ENCODE measurements at regions not wholly inside any gene's neighbourhood (a gene's known extent, or its start where the extent isn't known, plus 50 kb on each side); places are given as distances from the start of the nearest gene placed in this dataset.
A peak's percentile ranks its signal among the peaks of the same experiment; 100 is the strongest.

DNA sequence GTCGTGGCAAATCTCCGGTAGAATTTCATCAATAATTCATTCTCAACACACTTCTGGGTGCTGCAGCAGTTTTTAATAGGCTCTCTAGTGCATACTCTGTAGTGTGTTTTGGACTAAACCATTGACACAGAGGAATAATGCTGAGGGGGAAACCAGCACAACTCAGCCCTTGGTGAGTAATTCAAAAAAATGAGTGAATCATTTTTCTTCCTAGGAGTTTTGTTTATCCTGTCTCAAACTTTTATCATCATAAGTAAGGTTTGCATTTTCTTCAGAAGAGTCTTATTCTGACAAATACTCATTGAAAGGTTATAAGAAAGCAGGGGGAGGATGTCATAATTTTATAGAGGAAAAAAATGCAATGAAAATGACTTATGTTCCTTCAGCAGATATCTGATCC is 2542.7 kb downstream of the PCDH7 start:
- no peak for DNase-seq

DNA sequence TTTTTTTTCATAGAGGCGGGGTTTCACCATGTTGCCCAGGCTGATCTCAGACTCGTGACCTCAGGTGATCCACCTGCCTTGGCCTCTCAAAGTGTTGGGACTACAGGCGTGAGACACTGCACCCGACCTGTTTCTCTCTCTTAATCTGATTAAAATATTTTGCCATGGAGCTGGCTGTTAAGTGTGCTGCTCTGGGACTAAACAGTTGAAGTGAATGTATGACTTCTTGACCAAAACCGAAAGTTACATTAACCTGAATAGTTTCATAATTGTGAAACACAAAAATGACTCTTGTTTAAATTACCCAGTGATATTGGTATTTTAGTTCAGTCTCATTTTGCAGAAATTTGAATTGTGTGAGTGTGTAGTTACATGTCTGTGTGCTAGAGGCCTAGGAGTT is 2548.6 kb downstream of the PCDH7 start:
- DNase-seq, result no peak

DNA sequence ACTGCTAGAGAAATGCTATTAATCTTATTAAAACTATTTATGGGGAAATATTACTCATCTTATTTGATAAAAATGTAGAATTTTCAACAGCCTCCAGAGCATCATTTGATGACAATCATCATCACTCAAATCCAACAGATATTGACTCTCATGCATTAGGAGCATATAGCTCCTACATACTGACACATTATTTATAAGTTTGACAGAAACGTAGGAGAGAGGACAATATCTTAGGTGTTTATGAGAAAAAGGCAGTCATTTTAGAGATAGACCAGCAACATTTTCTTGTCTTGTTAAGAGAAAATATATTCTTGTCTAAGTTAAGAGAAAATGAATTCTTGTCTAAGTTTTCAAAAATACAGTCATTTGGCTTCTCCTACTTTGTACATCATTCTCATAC is 2550.2 kb downstream of the PCDH7 start:
- no peak for DNase-seq

DNA sequence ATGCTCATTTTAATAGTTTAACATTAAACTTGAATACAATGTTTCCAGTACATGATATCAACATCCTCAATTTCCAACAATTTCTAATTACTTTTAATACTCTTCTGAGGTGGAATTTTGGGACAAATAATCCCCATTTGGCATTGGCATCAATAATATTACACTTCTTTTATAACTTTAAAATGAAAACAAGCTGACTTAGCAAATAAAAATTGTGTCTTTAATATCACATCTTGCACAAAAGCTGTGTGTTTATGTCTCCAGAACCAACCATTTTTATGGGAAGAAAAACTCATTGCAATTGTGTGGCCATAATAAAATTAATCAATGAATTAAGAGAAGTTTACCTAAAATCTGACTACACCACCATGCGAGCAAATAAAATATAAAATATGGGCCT is 2552.6 kb downstream of the PCDH7 start:
- no peak for DNase-seq

DNA sequence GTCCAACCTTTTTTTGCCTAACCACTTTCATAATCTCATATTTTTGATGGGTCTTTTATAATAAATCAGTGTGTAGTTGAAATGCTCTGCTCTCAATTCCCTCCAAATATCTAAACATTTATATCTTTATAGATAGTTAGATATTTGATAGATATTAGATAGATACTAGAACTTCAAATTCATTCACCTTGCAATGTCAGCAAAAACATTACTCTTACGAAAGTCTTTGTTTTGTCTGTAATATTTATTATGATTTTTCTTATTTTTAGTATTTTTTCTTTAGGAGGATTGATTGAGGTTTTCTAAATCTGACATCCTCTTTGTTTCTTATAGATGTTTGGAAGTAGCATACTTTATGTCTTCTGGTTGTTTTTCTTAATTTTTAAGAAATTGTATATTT is 2563.6 kb downstream of the PCDH7 start:
- no peak for DNase-seq

DNA sequence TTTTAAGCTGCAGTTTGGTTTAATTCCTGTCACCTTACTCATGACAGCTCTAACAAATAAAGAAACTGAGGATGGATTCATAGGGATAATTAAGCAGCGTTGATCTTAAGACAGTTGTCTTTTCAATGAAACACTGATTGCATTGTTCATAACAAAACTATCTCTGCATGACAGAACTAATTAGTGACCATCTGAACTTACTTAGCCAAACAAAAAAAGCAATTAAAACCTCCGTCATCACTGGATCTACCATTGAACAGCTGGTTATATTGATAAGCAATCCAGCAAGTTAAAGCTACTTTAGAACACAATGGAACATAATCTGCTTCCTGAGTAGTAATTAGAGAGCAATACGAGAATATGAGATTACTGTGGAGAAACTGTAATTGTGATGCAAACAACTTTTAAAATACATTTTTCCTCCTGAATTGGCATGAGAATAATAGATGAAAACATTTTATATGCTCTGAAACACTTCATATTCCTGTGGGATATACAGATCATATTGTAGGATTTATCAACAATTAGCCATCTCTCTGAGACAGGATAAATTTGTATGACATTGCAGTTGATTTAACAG is 2576.8 kb downstream of the PCDH7 start:
- DNase-seq, result no peak

DNA sequence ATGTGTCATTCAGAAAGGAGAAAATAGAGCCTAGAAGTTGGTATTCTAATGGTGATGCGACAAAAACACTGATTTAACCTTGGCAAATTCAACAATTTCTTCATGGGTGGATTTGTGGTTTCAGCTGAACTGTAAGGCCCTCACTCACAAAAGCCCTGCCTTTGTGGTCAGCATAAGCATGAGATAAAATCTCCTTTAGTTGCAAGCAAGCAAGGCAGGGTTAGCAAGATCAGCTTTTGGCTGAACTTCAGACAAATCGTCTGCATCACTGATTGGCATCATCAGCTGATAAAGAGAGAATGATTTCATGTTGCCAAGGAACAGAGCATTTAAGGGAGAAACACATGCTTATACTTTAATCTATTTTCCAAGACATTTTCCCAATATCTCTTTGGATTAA is 2582.2 kb downstream of the PCDH7 start:
- no peak for DNase-seq

DNA sequence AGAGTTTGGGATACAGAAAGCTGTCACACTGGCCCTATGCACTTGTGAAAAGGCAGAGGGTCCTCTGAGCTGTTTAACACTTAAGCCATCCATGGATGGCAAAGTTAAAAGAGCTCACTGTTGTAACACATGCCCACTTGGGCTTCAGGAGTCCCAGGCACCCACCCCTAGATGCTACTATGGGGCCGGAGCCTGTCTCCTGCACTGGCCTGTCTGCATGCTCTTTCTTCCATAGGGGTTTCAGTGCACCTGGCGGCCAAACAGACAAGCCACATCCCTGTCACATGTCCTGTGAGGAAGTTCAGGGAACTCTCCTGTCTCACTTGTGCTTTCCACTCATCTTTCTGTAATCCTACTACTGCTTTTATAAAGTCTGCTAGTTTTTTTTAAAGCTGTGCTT is 2586.0 kb downstream of the PCDH7 start:
- DNase-seq, result no peak

DNA sequence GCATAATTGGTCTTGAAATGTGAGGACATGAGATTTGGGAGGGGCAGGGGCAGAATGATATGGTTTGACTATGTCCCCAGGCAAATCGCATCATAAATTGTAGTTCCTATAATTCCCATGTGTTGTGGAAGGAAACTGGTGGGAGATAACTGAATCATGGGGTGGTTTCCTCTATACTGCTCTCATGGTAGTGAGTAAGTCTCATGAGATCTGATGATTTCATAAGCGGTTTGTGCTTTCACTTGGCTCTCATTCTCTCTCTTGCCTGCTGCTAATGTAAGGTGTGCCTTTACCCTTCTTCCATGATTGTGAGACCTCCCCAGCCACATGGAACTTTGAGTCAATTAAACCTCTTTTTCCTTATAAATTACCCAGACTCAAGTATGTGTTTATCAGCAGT is 2595.9 kb downstream of the PCDH7 start:
- DNase-seq, result no peak

DNA sequence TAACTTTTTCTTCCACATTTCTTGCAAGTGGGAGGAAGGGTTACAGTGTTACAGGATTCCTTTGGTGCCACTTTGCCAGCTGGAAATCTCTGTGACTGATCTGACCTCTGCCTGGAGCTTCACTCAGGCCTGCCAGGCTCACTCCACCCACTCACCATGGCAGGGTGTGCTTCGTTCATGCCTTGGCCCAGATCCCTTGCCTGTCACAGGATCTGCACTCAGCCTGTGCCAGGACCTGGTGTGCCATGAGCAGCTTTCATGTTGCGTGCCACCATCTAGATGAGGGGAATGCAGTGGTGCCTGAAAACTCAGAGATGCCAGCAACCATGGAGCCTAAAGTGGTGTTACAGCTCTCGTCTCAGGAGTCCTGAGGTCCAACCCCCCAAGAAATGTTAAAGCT is 2596.4 kb downstream of the PCDH7 start:
- DNase-seq, result no peak

DNA sequence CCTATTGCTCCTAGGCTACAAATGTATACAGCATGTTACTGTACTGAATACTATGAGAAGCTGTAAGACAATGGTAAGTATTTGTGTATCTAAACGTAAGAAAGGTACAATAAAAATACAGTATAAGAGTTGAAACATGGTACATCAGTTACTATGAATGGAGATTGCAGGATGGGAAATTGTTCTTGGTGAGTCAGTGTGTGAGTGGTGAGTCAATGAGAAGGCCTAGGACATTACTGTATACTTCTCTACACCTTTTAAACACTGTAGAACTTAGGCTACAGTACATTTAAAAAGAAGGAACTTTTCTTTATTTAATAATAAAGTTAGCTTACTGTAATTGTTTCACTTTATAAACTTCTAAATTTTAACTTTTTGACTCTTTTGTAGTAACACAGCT is 2603.2 kb downstream of the PCDH7 start:
- DNase-seq, result no peak

DNA sequence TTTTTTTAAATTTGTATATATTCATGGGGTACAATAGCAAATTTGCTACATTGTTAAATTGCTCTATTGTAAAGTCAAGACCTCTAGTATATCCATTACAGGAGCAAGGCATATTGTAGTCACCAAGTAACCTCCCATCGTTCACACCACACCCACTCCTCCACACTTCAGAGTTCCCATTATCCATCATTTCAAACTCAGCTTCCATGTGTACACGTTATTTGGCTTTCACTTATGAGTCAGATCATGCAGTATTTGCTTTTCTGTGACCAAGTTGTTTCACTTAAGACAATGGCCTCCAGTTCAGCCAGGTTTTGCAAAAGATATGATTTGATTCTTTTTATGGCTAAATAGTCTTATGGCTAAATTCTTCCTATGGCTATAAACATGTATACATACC is 2614.2 kb downstream of the PCDH7 start:
- no peak for DNase-seq

DNA sequence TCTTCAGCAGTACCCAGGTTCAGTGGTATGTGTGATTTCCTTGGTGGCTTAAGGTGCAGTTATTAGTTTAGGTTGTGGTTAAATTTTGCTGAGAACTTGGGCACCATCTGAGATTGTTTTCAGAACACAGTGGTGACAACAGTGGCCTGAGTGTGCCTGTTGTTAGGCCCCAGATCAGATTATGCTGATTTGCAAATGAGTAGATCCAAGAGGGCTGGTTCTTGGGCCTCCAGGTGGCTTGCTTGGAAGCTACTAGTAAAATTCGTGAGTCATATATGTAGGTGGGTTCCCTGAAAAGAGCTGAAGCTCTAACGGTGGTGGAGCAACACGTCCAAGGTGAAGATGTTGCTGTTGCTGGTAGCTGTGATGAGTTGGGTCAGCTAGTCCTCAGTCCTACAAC is 2619.6 kb downstream of the PCDH7 start:
- no peak for DNase-seq

DNA sequence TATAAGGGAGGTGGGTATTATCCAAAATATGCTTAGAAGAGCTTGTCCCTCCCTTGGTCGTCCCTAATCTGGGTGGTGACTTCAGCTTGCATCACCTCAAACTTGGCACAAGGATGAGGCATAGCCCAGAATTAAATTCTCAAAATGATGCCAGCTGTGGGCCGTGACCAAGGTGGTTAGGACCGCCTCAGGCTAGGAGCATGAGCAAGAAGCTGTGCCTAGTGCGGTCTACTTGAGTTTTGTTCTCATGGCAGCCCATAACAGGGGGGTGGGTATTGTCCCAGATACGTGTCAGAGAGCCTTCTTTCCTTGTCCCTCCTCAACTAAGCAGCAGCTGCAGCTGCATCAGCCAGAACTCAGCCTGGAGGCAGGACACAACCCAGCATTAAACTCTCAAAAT is 2620.0 kb downstream of the PCDH7 start:
- DNase-seq, result no peak

DNA sequence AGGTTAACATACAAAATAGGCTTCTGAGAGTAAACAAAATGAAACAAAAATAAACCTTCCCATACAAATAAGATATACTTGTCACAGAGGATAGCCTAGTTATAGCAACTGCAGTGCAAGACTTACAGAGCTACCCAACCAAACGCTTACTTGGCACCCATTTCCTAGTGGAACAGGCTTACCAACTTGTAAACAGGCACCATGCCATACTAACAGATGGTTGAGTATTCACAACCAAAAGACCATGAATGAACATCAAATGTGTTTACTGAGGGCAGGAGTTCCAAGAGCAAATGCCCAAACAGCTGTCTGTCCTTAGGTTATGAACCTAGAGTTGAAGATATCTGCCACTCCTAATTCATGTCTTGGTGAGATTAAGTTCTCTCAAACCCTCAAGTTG is 2629.2 kb downstream of the PCDH7 start:
- peak; percentile 22 for DNase-seq

DNA sequence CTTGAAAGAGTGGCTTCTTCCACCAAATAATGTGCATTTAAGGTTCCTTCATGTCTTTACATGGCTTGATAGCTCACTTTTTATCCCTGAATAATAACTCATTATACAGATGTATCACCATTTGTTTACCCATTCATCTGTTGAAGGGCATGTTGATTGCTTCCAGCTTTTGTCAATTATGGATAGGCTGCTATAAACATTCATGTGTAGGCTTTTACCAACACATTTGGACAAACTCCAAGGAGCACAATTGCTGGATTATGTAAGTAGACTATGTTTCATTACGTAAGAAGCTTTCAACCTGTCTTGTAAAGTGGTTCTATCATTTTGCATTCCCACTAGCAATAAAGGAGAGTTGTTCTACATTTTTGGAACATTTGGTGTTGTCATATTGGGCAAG is 2637.0 kb downstream of the PCDH7 start:
- DNase-seq, result no peak

DNA sequence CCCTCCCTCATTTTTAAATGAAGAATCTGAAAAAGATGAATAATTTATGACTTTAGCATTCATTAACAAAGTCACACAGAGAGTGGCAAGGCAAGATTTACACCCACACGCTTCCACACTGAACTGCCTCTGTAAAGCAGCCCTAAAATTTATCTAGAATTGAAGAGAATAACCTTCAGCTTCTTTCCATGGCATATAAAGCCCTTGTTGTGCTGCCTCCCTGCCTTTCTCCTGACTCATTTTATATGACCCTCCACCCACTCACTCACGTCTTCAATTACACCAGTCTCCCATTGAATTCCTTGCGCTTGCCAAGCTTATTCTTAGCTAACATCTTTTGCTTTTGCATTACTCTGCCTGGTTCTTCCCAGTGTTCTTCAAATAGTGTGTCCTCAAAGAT is 2649.3 kb downstream of the PCDH7 start:
- no peak for DNase-seq

DNA sequence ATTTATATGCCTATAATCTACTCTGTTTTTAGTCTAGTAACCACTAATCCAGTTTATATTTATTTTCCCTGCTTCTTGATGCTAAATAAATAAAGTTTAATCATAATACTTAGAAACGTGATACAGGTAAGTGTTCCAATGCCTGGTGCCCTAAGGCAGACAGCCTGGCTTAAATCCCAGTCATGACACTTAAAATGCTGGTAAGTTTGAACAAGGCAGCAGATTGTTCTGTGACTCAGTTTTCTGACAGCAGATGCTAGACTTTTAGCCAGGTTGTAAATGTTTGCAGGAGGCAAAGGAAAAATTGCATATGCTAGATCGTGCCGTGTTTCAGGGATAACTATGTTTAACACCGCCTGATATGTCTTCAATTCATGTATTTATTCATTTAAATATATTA is 2661.6 kb downstream of the PCDH7 start:
- DNase-seq, result no peak

DNA sequence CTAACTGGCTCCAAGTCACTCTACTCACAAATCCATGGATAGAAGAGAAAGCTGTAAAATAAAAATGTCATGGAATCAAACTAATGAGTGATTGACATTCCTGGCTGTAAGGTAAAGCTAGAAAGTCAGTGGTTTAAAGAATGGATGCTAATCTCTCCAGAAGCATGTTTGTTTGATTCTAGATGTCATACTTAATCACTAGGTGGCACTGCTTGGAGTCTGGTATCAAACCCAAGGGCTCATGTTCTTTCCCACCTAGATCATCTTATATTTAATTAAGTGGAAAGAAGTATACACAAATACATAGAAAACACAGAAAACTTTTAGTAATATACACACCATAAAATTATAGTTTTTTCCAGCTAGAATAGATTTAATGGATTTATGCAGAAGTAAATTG is 2666.6 kb downstream of the PCDH7 start:
- DNase-seq, result no peak

DNA sequence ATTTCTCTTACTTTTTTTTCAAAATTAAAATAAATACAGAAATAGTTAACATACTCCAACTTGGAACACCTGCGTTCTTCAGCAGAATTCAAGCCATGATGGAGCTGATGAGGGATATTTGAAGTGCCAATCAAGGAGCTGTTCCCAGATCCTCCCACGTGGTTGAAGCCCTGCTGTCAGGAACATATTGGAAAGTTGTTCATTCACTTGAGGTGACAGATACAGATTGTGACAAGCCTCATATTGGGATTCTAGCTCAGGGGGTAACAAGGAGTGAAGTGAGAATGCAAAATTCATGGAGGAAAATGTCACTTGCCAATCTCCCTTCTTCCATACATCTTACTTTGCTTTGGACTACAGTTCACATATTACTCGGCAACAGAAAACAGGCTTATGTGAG is 2670.8 kb downstream of the PCDH7 start:
- no peak for DNase-seq

DNA sequence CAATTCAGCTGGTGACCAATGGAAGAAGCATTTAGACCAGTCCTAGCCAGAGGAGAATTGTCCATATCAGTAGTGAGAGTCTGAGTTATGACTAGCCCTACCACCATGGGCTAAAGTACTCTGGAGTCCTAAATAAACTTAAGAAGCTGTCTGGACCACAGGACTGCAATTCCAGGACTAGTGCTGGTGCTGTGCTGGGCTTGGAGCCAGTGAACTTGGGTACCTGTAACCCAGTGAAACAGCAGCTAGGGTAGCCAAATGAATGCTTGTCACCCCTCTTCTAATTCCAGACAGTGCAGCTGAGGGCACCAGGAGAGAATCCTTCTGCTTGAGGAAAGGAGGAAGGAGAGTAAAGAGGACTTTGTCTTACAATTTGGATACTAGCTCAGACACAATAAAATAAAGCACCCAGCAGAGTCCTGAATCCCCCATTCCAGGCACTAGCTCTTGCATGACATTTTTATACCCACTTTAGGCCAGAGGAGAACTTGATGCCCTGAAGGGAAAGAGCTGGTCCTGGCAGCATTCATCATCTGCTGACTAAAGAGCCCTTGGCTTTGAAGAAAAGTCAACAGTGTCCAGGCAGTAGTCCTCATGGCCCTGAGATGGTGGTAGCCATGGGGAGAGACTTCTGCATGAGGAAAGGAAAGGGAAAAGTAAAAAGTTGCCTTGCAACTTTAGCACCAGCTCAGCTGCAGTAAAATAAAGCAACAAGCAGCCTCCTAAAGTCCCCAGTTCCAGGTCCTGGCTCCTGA is 2675.7 kb downstream of the PCDH7 start:
- DNase-seq, result no peak

DNA sequence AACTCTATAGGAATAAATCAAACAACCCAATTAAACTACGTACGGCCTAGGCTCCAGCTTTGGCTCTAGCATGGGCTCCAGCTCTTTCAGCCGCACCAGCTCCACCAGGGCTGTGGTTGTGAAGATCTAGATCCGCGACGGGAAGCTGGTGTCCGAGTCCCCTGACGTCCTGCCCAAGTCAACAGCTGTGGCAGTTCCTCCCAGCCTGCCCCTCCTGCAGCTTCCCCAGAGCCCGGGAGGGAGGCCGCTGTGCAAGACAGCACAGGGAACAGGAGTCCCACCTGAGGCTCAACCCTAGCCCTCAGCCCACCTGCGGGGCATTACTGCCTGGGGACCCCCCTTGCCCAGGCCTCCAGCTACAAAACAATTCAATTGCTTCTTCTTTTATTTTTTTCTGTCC is 2680.3 kb downstream of the PCDH7 start:
- DNase-seq, result no peak

DNA sequence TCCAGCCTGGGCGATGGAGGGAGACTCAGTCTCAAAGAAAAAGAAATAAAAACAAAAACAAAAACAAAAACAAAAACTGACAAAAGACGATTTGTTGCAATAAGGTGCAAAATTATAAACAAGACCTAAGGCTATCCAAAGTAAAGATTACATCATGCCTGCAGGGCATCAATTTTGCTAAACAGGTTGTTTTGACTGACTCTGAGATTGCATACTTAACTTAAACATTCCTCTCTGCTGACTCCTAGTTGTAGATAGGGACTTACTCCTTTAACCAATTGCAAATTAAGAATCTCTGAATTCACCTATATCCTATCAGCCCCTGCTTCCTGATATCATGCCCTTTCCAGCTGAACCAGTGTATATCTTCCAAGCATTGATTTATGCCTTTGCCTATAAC is 2687.3 kb downstream of the PCDH7 start:
- no peak for DNase-seq

DNA sequence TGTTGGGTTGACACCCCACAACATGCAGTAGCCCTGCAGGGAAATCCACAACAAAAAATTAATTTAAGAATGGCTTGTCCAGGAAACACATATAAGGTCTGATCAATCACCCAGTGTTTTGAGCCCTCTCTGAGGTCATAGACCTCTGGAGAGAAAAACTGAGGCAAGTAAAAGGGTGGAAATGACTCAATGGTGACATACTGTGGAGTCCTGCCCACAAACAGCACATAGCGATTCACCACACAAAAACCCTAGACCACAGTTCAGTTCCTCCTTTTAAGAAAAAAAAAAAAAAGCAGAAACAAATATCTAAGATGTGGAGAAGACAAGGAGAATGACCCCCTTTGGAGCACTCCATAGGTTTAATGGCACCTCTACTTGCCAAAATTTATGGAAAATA is 2691.0 kb downstream of the PCDH7 start:
- DNase-seq, result no peak

DNA sequence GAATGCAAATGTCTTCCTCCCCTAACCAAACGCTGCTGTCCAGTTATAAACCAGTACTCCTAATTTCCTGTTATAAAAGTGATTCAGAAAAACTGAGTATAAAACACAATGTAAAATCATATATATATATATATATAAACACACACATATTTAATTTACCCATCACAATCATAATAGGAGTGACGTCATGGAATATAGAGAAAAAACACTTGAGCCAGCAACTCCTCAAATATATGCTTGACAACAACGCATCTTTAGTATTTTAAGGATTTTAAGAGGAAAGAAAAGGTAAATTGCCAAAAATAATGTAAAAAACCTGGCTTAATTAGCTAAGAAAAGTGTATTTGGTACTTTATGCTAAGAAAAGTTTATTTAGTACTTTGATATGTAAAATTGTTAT is 2701.7 kb downstream of the PCDH7 start:
- DNase-seq, result no peak
